ENCODE measurements at regions not wholly inside any gene's neighbourhood (a gene's known extent, or its start where the extent isn't known, plus 50 kb on each side); places are given as distances from the start of the nearest gene placed in this dataset.

- DNase-seq (ENCODE audit: low read depth in 2 of 2) = no peak
These were observed 68.6 kb upstream of the GDF10 start for GRCh38 chr10:47231414-47231813.

GRCh38 chr10:47233631-47234030 is 66.4 kb upstream of the GDF10 start:
- DNase-seq (ENCODE audit: low read depth in 2 of 2) = no peak

GRCh38 chr10:47235484-47235883 is 64.5 kb upstream of the GDF10 start:
- no peak for DNase-seq (ENCODE audit: low read depth in 2 of 2)

GRCh38 chr10:47237316-47238260 is 62.4 kb upstream of the GDF10 start:
- DNase-seq (ENCODE audit: low read depth in 2 of 2) = no peak

- no peak for DNase-seq (ENCODE audit: low read depth in 2 of 2)
These were observed 61.5 kb upstream of the GDF10 start for GRCh38 chr10:47238331-47239095.

GRCh38 chr10:47239211-47239610 is 60.8 kb upstream of the GDF10 start:
- no peak for DNase-seq (ENCODE audit: low read depth in 2 of 2)

GRCh38 chr10:47240173-47240572 is 59.8 kb upstream of the GDF10 start:
- DNase-seq (ENCODE audit: low read depth in 2 of 2) = no peak

GRCh38 chr10:47241256-47241655 is 58.7 kb upstream of the GDF10 start:
- DNase-seq (ENCODE audit: low read depth in 2 of 2) = no peak

- no peak for DNase-seq (ENCODE audit: low read depth in 2 of 2)
These were observed 57.8 kb upstream of the GDF10 start for GRCh38 chr10:47241946-47242867.

- no peak for DNase-seq (ENCODE audit: low read depth in 2 of 2)
These were observed 56.6 kb upstream of the GDF10 start for GRCh38 chr10:47243356-47243755.

- no peak for DNase-seq (ENCODE audit: low read depth in 2 of 2)
These were observed 56.2 kb upstream of the GDF10 start for GRCh38 chr10:47243791-47244190.

- DNase-seq (ENCODE audit: low read depth in 2 of 2) = no peak
These were observed 55.2 kb upstream of the GDF10 start for GRCh38 chr10:47244560-47245500.

- no peak for DNase-seq (ENCODE audit: low read depth in 2 of 2)
These were observed 54.2 kb upstream of the GDF10 start for GRCh38 chr10:47245731-47246350.

- DNase-seq (ENCODE audit: low read depth in 2 of 2) = no peak
These were observed 53.4 kb upstream of the GDF10 start for GRCh38 chr10:47246406-47247147.

GRCh38 chr10:47247148-47248059 is 52.6 kb upstream of the GDF10 start:
- DNase-seq (ENCODE audit: low read depth in 2 of 2) = no peak

GRCh38 chr10:47248386-47249090 is 51.5 kb upstream of the GDF10 start:
- no peak for DNase-seq (ENCODE audit: low read depth in 2 of 2)

GRCh38 chr10:47249881-47250280 is 50.1 kb upstream of the GDF10 start:
- no peak for DNase-seq (ENCODE audit: low read depth in 2 of 2)

All from stimulated activated CD8-positive, alpha-beta memory T cell treated with anti-CD3 and anti-CD28 coated beads, Interleukin-15, amount 100 ng/mL, for 48 hours (primary cell).